GM20431 (cell line): ENCODE measurements at regions not wholly inside any gene's neighbourhood (a gene's known extent, or its start where the extent isn't known, plus 50 kb on each side); places are given as distances from the start of the nearest gene placed in this dataset.
"Not testable (repeated sequence)": the region's sequence is repeated elsewhere in the genome, so short reads cannot be mapped to it uniquely, and the experiment has no call there.

Experiments
- in situ Hi-C: fragments of 300-500 bp; cut with MseI, MboI; formaldehyde crosslinking; loops from one replicate; pipeline ENCODE4 v1.15.0; 2020; ENCODE audit warnings: low sequenced_read_pairs; ENCODE audit not compliant: unreplicated experiment

- in situ Hi-C loops: no loop called here
These were observed 454.4 kb upstream of the RPS6KA3 start for GRCh38 chrX:20720954-20721626.

- in situ Hi-C loops: no loop called here
These were observed 452.1 kb upstream of the RPS6KA3 start for GRCh38 chrX:20718592-20719380.

GRCh38 chrX:20715176-20715575 lies 448.5 kb upstream of the RPS6KA3 start:
- in situ Hi-C loops: no loop called here

GRCh38 chrX:20712811-20713210 lies 446.1 kb upstream of the RPS6KA3 start:
- in situ Hi-C loops: no loop called here

- in situ Hi-C loops: no loop called here
These were observed 444.7 kb upstream of the RPS6KA3 start for GRCh38 chrX:20711366-20711765.

- in situ Hi-C loops: no loop called here
These were observed 426.4 kb upstream of the RPS6KA3 start for GRCh38 chrX:20693078-20693477.

GRCh38 chrX:20686256-20686655 lies 419.5 kb upstream of the RPS6KA3 start:
- in situ Hi-C loops: no loop called here

- in situ Hi-C loops: no loop called here
These were observed 418.9 kb upstream of the RPS6KA3 start for GRCh38 chrX:20685652-20686051.

- in situ Hi-C loops: no loop called here
These were observed 415.0 kb upstream of the RPS6KA3 start for GRCh38 chrX:20681683-20682082.

- in situ Hi-C loops: no loop called here
These were observed 414.3 kb upstream of the RPS6KA3 start for GRCh38 chrX:20680998-20681397.

- in situ Hi-C loops: no loop called here
These were observed 405.8 kb upstream of the RPS6KA3 start for GRCh38 chrX:20672476-20672875.

GRCh38 chrX:20671746-20672145 lies 405.0 kb upstream of the RPS6KA3 start:
- in situ Hi-C loops: not testable (repeated sequence)

GRCh38 chrX:20670611-20671010 lies 403.9 kb upstream of the RPS6KA3 start:
- in situ Hi-C loops: no loop called here

- in situ Hi-C loops: no loop called here
These were observed 401.8 kb upstream of the RPS6KA3 start for GRCh38 chrX:20668550-20668949.

GRCh38 chrX:20666331-20666730 lies 399.6 kb upstream of the RPS6KA3 start:
- in situ Hi-C loops: no loop called here

GRCh38 chrX:20665481-20665880 lies 398.8 kb upstream of the RPS6KA3 start:
- in situ Hi-C loops: no loop called here

GRCh38 chrX:20664774-20665173 lies 398.1 kb upstream of the RPS6KA3 start:
- in situ Hi-C loops: no loop called here

GRCh38 chrX:20664131-20664530 lies 397.4 kb upstream of the RPS6KA3 start:
- in situ Hi-C loops: no loop called here

- in situ Hi-C loops: no loop called here
These were observed 396.6 kb upstream of the RPS6KA3 start for GRCh38 chrX:20663336-20663735.

- in situ Hi-C loops: no loop called here
These were observed 390.0 kb upstream of the RPS6KA3 start for GRCh38 chrX:20656721-20657120.

GRCh38 chrX:20654596-20655106 lies 387.9 kb upstream of the RPS6KA3 start:
- in situ Hi-C loops: no loop called here
